ENCODE measurements at regions not wholly inside any gene's neighbourhood (a gene's known extent, or its start where the extent isn't known, plus 50 kb on each side); places are given as distances from the start of the nearest gene placed in this dataset.

DNA sequence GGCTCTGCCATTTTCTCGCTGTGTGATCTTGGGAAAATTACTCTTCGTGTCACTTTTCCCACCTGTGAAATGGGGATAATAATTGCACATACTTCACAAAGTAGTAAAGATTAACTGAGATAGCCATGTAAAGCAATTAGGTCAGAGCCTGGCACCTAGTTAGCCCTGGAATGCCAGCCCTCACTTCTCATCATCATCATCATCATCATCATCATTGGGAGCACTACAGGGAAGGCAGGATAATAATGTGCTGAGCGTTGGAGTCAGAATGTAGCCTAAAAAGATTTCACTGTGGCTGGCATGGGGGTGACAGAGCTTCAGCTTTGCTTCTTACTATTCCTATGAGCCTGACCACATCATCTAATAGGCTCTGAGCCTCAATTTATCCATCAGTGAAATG lies 362.6 kb downstream of the TOX3 start:
- ATAC-seq (no peak), DNase-seq (ENCODE audit: low read depth, low spot score) (no peak)
- no peaks in the 10 kb centered on the region for H4K20me1 ChIP-seq (ENCODE audit: insufficient read depth)
- H3K27me3 ChIP-seq (ENCODE audit: insufficient read depth, low read length): no peaks in the 10 kb centered on the region
- H3K4me2 ChIP-seq (ENCODE audit: low read length): no peak overlapping the region
- H3K4me1 ChIP-seq (ENCODE audit: control insufficient read depth in 1 of 2, insufficient read depth in 2 of 2, low read length in 2 of 2): no peaks in the 10 kb centered on the region
- BruUV-seq (replicated peaks): no TSS peak
- CTCF ChIA-PET: no interaction called here
- intact Hi-C loops (cut with micrococcal nuclease): no loop called here
- no peak overlapping the region for H3K4me3 ChIP-seq (replicated peaks in 1 of 2; ENCODE audit: low read depth in 1 of 2, low read length in 2 of 2)
- peaks cover 0 to 17% of the 10 kb centered on the region in 2 experiments; a peak in 2 of 4 replicates for H3K9me3 ChIP-seq (ENCODE audit: control insufficient read depth in 1 of 2, insufficient read depth in 1 of 2, low read depth in 1 of 2, low read length in 2 of 2)
- no peaks in the 10 kb centered on the region for H3K9me2 ChIP-seq (ENCODE audit: insufficient read depth)
- RAD21 ChIA-PET (ENCODE audit: low non-redundant PET in 1 of 2, low total read pairs in 2 of 2, uncharacterized antibody in 2 of 2, unreplicated experiment in 2 of 2): no interaction called here
- H3K79me2 ChIP-seq (ENCODE audit: insufficient read depth, low read length): no peaks in the 10 kb centered on the region
- no peak overlapping the region for H2AFZ ChIP-seq (ENCODE audit: low read depth, low read length, poor library complexity, severe bottlenecking)
- TF ChIP-seq, protein P1, sequence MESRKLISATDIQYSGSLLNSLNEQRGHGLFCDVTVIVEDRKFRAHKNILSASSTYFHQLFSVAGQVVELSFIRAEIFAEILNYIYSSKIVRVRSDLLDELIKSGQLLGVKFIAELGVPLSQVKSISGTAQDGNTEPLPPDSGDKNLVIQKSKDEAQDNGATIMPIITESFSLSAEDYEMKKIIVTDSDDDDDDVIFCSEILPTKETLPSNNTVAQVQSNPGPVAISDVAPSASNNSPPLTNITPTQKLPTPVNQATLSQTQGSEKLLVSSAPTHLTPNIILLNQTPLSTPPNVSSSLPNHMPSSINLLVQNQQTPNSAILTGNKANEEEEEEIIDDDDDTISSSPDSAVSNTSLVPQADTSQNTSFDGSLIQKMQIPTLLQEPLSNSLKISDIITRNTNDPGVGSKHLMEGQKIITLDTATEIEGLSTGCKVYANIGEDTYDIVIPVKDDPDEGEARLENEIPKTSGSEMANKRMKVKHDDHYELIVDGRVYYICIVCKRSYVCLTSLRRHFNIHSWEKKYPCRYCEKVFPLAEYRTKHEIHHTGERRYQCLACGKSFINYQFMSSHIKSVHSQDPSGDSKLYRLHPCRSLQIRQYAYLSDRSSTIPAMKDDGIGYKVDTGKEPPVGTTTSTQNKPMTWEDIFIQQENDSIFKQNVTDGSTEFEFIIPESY (IDR thresholded peaks at IDR 0.05; ENCODE audit: extremely low read depth, insufficient replicate concordance, low read length): no peak
- no peak for TF ChIP-seq EZH2phosphoT487 (IDR thresholded peaks at IDR 0.05; ENCODE audit: borderline replicate concordance)
- TF ChIP-seq, protein P2, sequence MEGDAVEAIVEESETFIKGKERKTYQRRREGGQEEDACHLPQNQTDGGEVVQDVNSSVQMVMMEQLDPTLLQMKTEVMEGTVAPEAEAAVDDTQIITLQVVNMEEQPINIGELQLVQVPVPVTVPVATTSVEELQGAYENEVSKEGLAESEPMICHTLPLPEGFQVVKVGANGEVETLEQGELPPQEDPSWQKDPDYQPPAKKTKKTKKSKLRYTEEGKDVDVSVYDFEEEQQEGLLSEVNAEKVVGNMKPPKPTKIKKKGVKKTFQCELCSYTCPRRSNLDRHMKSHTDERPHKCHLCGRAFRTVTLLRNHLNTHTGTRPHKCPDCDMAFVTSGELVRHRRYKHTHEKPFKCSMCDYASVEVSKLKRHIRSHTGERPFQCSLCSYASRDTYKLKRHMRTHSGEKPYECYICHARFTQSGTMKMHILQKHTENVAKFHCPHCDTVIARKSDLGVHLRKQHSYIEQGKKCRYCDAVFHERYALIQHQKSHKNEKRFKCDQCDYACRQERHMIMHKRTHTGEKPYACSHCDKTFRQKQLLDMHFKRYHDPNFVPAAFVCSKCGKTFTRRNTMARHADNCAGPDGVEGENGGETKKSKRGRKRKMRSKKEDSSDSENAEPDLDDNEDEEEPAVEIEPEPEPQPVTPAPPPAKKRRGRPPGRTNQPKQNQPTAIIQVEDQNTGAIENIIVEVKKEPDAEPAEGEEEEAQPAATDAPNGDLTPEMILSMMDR (IDR thresholded peaks at IDR 0.05 in 2 of 3, conservative IDR thresholded peaks at IDR 0.05 in 1 of 3; ENCODE audit: borderline replicate concordance in 1 of 3, insufficient read depth in 1 of 3, low read depth in 2 of 3, low read length in 2 of 3): no peak
- TF ChIP-seq, protein P3, sequence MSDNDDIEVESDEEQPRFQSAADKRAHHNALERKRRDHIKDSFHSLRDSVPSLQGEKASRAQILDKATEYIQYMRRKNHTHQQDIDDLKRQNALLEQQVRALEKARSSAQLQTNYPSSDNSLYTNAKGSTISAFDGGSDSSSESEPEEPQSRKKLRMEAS (IDR thresholded peaks at IDR 0.05): no peak
- TF ChIP-seq EZH2 (IDR thresholded peaks at IDR 0.05): no peak
- TF ChIP-seq SRF (IDR thresholded peaks at IDR 0.05; ENCODE audit: low read depth): no peak
- TF ChIP-seq SP1 (IDR thresholded peaks at IDR 0.05; ENCODE audit: low read depth): no peak
- TF ChIP-seq EGR1 (IDR thresholded peaks at IDR 0.05; ENCODE audit: low read depth): no peak
- TF ChIP-seq ELF1 (IDR thresholded peaks at IDR 0.05; ENCODE audit: borderline replicate concordance, low read depth): no peak
- no peak for TF ChIP-seq ZNF274 (IDR thresholded peaks at IDR 0.05; ENCODE audit: low read depth, low read length)
- no peak for TF ChIP-seq TCF7L2 (IDR thresholded peaks at IDR 0.05; ENCODE audit: borderline replicate concordance, extremely low read depth, insufficient read depth, insufficient read length)
- POLR2A ChIA-PET: no interaction called here
- no peak overlapping the region for H3K9ac ChIP-seq (ENCODE audit: low read length)
- no peaks in the 10 kb centered on the region for H3K36me3 ChIP-seq (ENCODE audit: control insufficient read depth in 1 of 2, insufficient read depth in 2 of 2, low read length in 2 of 2)
- no peak overlapping the region for H3K27ac ChIP-seq (ENCODE audit: low read depth, low read length)
